Right lobe of liver (tissue), 6 donors: ENCODE measurements at regions not wholly inside any gene's neighbourhood (a gene's known extent, or its start where the extent isn't known, plus 50 kb on each side); places are given as distances from the start of the nearest gene placed in this dataset.

ENCODE experiments used
- ATAC-seq, 4 donors: fragments of 200-7000 bp; cut with Tn5 transposase; one replicate each; pipeline ENCODE4 v1.9.1; 2020; ENCODE audit warnings: mild to moderate bottlenecking in 4 of 4, moderate library complexity in 4 of 4
- DNase-seq, 3 donors: peaks; one replicate each; pipeline ENCODE4 v3.0.0-alpha.2; 2020
- H3K27ac ChIP-seq, 3 donors: fragments of 200-600 bp; one replicate each; pipeline ENCODE4 v1.8.0; 2022
- H3K27me3 ChIP-seq, 2 donors: fragments of 200-600 bp; one replicate each; pipeline ENCODE4 v1.8.0; 2022
- H3K36me3 ChIP-seq, 4 donors: fragments of 200-600 bp; sonication (generic) in 1 of 4; one replicate each; pipeline versions ENCODE4 v1.5.1 to v1.8.0; 2017 to 2022; ENCODE audit warnings: control low read depth in 1 of 4
- H3K4me1 ChIP-seq, 4 donors: fragments of 200-600 bp; sonication (generic) in 1 of 4; one replicate each; pipeline versions ENCODE4 v1.5.1 to v1.8.0; 2017 to 2022; ENCODE audit warnings: control low read depth in 1 of 4
- H3K4me3 ChIP-seq, 3 donors: fragments of 200-600 bp; one replicate each; pipeline ENCODE4 v1.8.0; 2022
- H3K9me3 ChIP-seq, 4 donors: fragments of 200-600 bp; sonication (generic) in 1 of 4; one replicate each; pipeline versions ENCODE4 v1.5.1 to v1.8.0; 2017 to 2022; ENCODE audit warnings: control low read depth in 1 of 4
- CTCF ChIP-seq, 4 donors: fragments of 200-600 bp in 3 of 4; fragments of 450-650 bp in 1 of 4; IDR thresholded peaks; one replicate each; pipeline versions ENCODE4 v1.5.1 to v1.8.0; 2016 to 2022; ENCODE audit warnings: antibody characterized with exemption in 4 of 4, mild to moderate bottlenecking in 2 of 4
- POLR2A ChIP-seq: fragments of 450-650 bp; IDR thresholded peaks from one replicate; pipeline ENCODE4 v1.6.1; 2017; ENCODE audit warnings: antibody characterized with exemption, mild to moderate bottlenecking
- WGBS: methylation state at CpG from one replicate; pipeline ENCODE4 v1.1.6; 2018; ENCODE audit warnings: low coverage, low lambda C conversion rate; ENCODE audit not compliant: insufficient coverage; ENCODE audit errors: missing lambda C conversion rate; 5-methylcytosine and 5-hydroxymethylcytosine counted together
- intact Hi-C, 2 donors: fragments of 100-400 bp; cut with DNase I; formaldehyde crosslinking; loops; one replicate each; pipeline versions ENCODE4 v1.11.2 to v1.14.1; 2022
- donor health status: DM: no; HTN: yes; CAD: no.
- donor health status: DM: no; HTN: no; CAD: no.
- donor health status: DM: no; HTN: no; CAD: no.
- donor health status: DM: no; HTN: yes; CAD: no.
- donor health status: DM: no; HTN: yes; CAD: no.

GRCh38 chr9:113772121-113772810 lies 103.8 kb upstream of the ZNF618 start:
- H3K27me3 ChIP-seq: no peaks in the 10 kb centered on the region
- intact Hi-C loops: no loop called here
- no peak overlapping the region for H3K4me3 ChIP-seq
- 62% methylated on average over 5 of the region's 6 CpGs for WGBS
- ATAC-seq: no peak
- DNase-seq: no peak
- TF ChIP-seq POLR2A (no peak), CTCF (IDR thresholded peaks at IDR 0.05) (no peak)
- H3K4me1 ChIP-seq: no peaks in the 10 kb centered on the region
- H3K9me3 ChIP-seq: no peaks in the 10 kb centered on the region
- no peaks in the 10 kb centered on the region for H3K36me3 ChIP-seq
- no peak overlapping the region for H3K27ac ChIP-seq

- no peaks in the 10 kb centered on the region for H3K36me3 ChIP-seq
- TF ChIP-seq CTCF (IDR thresholded peaks at IDR 0.05) (no peak), POLR2A (no peak)
- H3K9me3 ChIP-seq: no peaks in the 10 kb centered on the region
- DNase-seq (no peak), ATAC-seq (no peak)
- H3K27ac ChIP-seq: no peak overlapping the region
- 58% methylated on average over 1 of the region's 1 CpG for WGBS
- no peaks in the 10 kb centered on the region for H3K4me1 ChIP-seq
- no peak overlapping the region for H3K4me3 ChIP-seq
- intact Hi-C loops: no loop called here
- H3K27me3 ChIP-seq: no peaks in the 10 kb centered on the region
These were observed 101.1 kb upstream of the ZNF618 start for GRCh38 chr9:113774963-113775362.

GRCh38 chr9:113775749-113776148 lies 100.4 kb upstream of the ZNF618 start:
- WGBS: 31% methylated on average over 2 of the region's 3 CpGs
- no peak for TF ChIP-seq CTCF (IDR thresholded peaks at IDR 0.05)
- no peak for TF ChIP-seq POLR2A
- no peaks in the 10 kb centered on the region for H3K36me3 ChIP-seq
- no peaks in the 10 kb centered on the region for H3K9me3 ChIP-seq
- no peaks in the 10 kb centered on the region for H3K4me1 ChIP-seq
- no peak overlapping the region for H3K27ac ChIP-seq
- no peaks in the 10 kb centered on the region for H3K27me3 ChIP-seq
- DNase-seq: no peak
- no peak for ATAC-seq
- intact Hi-C loops: no loop called here
- H3K4me3 ChIP-seq: no peak overlapping the region

- no peak for TF ChIP-seq POLR2A
- no peak for TF ChIP-seq CTCF (IDR thresholded peaks at IDR 0.05)
- 38% methylated on average over 3 of the region's 3 CpGs for WGBS
- Histone ChIP-seq H3K27ac (no peak overlapping the region), H3K9me3 (no peaks in the 10 kb centered on the region), H3K27me3 (no peaks in the 10 kb centered on the region), H3K36me3 (no peaks in the 10 kb centered on the region), H3K4me3 (no peak overlapping the region), H3K4me1 (no peaks in the 10 kb centered on the region)
- DNase-seq (no peak), ATAC-seq (no peak)
- intact Hi-C loops: no loop called here
These were observed 99.9 kb upstream of the ZNF618 start for GRCh38 chr9:113776194-113776593.

GRCh38 chr9:113781381-113781780 lies 94.7 kb upstream of the ZNF618 start:
- no peak for TF ChIP-seq CTCF (IDR thresholded peaks at IDR 0.05)
- no peak for TF ChIP-seq POLR2A
- H3K27me3 ChIP-seq: no peaks in the 10 kb centered on the region
- H3K9me3 ChIP-seq: no peaks in the 10 kb centered on the region
- no peak overlapping the region for H3K27ac ChIP-seq
- DNase-seq (no peak), ATAC-seq (no peak)
- no peak overlapping the region for H3K4me3 ChIP-seq
- no peaks in the 10 kb centered on the region for H3K36me3 ChIP-seq
- WGBS: 84% methylated on average over 2 of the region's 2 CpGs
- no peaks in the 10 kb centered on the region for H3K4me1 ChIP-seq
- intact Hi-C loops: no loop called here
